Stomach (tissue), 4 donors: ENCODE measurements at regions not wholly inside any gene's neighbourhood (a gene's known extent, or its start where the extent isn't known, plus 50 kb on each side); places are given as distances from the start of the nearest gene placed in this dataset.

Experiments
- EP300 ChIP-seq: sonication (generic); formaldehyde crosslinking; IDR thresholded peaks from one replicate; pipeline ENCODE4 v1.6.1; 2017; ENCODE audit warnings: antibody characterized with exemption
- POLR2AphosphoS5 ChIP-seq, 3 donors: sonication (generic); formaldehyde crosslinking; IDR thresholded peaks; one replicate each; pipeline ENCODE4 v1.6.1; 2016; ENCODE audit warnings: antibody characterized with exemption in 3 of 3
- TF ChIP-seq, protein P1 (sequence below), 7 experiments: fragments of 450-650 bp in 4 of 7; fragments of 200-600 bp in 3 of 7; sonication (generic) in 3 of 7; IDR thresholded peaks; one replicate each; pipeline ENCODE4 v1.5.1; 2016 to 2019; ENCODE audit warnings: antibody characterized with exemption in 7 of 7, control low read depth in 2 of 7, mild to moderate bottlenecking in 1 of 7

GRCh38 chr11:70699294-70700221 lies 301.2 kb downstream of the CTTN start:
- TF ChIP-seq, protein P1, sequence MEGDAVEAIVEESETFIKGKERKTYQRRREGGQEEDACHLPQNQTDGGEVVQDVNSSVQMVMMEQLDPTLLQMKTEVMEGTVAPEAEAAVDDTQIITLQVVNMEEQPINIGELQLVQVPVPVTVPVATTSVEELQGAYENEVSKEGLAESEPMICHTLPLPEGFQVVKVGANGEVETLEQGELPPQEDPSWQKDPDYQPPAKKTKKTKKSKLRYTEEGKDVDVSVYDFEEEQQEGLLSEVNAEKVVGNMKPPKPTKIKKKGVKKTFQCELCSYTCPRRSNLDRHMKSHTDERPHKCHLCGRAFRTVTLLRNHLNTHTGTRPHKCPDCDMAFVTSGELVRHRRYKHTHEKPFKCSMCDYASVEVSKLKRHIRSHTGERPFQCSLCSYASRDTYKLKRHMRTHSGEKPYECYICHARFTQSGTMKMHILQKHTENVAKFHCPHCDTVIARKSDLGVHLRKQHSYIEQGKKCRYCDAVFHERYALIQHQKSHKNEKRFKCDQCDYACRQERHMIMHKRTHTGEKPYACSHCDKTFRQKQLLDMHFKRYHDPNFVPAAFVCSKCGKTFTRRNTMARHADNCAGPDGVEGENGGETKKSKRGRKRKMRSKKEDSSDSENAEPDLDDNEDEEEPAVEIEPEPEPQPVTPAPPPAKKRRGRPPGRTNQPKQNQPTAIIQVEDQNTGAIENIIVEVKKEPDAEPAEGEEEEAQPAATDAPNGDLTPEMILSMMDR (IDR thresholded peaks at IDR 0.05) = no peak
- TF ChIP-seq EP300 (no peak), POLR2AphosphoS5 (IDR thresholded peaks at IDR 0.05) (no peak)
